ENCODE measurements at regions not wholly inside any gene's neighbourhood (a gene's known extent, or its start where the extent isn't known, plus 50 kb on each side); places are given as distances from the start of the nearest gene placed in this dataset.

DNA sequence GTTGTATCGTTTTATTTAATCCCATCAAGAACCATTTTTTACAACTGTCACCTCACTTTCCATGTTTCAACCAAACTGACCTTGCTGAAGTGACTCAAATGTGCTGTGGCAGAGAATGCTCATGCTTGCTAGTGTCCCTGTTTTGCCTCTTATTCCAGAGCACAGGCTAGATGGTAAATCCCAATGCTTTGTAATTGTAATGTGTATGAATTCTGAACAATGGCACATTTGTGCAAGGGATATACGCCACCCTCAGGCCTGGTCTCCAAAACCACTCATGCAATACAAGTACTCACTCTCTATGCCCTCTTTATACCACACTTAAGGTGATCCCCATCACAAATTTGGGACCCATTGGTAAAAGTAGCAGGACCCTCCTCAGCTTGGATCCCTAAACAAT is 313.6 kb downstream of the HHIPL2 start:
- Mint-ChIP-seq H3K27me3 (ENCODE audit: low read depth) (no peaks in the 10 kb centered on the region), H3K36me3 (ENCODE audit: insufficient read depth in 1 of 3, low read depth in 3 of 3) (no peaks in the 10 kb centered on the region; a peak in 1 of 7 replicates), H3K4me1 (no peaks in the 10 kb centered on the region)

More for the DNA sequence above, 313.6 kb downstream of the HHIPL2 start:
- Histone ChIP-seq H2BK12ac (ENCODE audit: insufficient read length, low read depth, low read length) (no peak overlapping the region), H3K27me3 (ENCODE audit: insufficient read depth, low read length) (no peaks in the 10 kb centered on the region), H3K9ac (ENCODE audit: extremely low read depth, insufficient read length, low read length) (no peak overlapping the region), H2BK120ac (ENCODE audit: low read depth, low read length, poor library complexity, severe bottlenecking) (no peak overlapping the region), H3K18ac (ENCODE audit: insufficient read length, low read depth, low read length) (no peak overlapping the region), H3K79me1 (ENCODE audit: insufficient read depth, low read depth, low read length, poor library complexity, severe bottlenecking) (no peaks in the 10 kb centered on the region), H3T11ph (ENCODE audit: low read length) (no peak overlapping the region), H3K23ac (ENCODE audit: insufficient read length, low read depth, low read length) (no peak overlapping the region), H4K5ac (ENCODE audit: insufficient read length, low read depth, low read length) (no peak overlapping the region), H3K56ac (ENCODE audit: insufficient read length, low read depth, low read length) (no peak overlapping the region), H3K14ac (ENCODE audit: insufficient read depth, low read length) (no peak overlapping the region), H3K27ac (ENCODE audit: insufficient read length, low read depth, low read length) (no peak overlapping the region), H4K8ac (replicated peaks; ENCODE audit: insufficient read length, low read depth, low read length) (no peak overlapping the region), H3K4me2 (ENCODE audit: insufficient read depth, insufficient read length, low read length) (no peak overlapping the region), H3K4ac (ENCODE audit: low read depth, low read length) (no peak overlapping the region), H4K91ac (ENCODE audit: insufficient read length, low read depth, low read length) (no peak overlapping the region), H4K20me1 (ENCODE audit: control insufficient read depth, insufficient read depth, insufficient read length) (no peaks in the 10 kb centered on the region), H2BK15ac (ENCODE audit: low read depth, low read length) (no peak overlapping the region), H2AK5ac (ENCODE audit: insufficient read length, low read length) (no peak overlapping the region), H3K79me2 (ENCODE audit: insufficient read depth, low read length) (no peaks in the 10 kb centered on the region), H3K4me1 (ENCODE audit: insufficient read depth, low read length) (no peaks in the 10 kb centered on the region), H3K23me2 (ENCODE audit: insufficient read length, low read depth, low read length, poor library complexity, severe bottlenecking) (no peaks in the 10 kb centered on the region), H2AFZ (ENCODE audit: low read length) (no peak overlapping the region), H3K9me3 (ENCODE audit: control insufficient read depth, low read depth, low read length) (no peaks in the 10 kb centered on the region), H2BK5ac (ENCODE audit: insufficient read length, low read length) (no peak overlapping the region), H2BK20ac (ENCODE audit: low read depth, low read length, poor library complexity, severe bottlenecking) (no peak overlapping the region)
- no peaks in the 10 kb centered on the region; a peak in 1 of 5 replicates for H3K9me3 Mint-ChIP-seq
- DNase-seq: no peak
- H3K27ac Mint-ChIP-seq: no peak overlapping the region
- H3K4me3 Mint-ChIP-seq: no peak overlapping the region
- TF ChIP-seq, protein P1, sequence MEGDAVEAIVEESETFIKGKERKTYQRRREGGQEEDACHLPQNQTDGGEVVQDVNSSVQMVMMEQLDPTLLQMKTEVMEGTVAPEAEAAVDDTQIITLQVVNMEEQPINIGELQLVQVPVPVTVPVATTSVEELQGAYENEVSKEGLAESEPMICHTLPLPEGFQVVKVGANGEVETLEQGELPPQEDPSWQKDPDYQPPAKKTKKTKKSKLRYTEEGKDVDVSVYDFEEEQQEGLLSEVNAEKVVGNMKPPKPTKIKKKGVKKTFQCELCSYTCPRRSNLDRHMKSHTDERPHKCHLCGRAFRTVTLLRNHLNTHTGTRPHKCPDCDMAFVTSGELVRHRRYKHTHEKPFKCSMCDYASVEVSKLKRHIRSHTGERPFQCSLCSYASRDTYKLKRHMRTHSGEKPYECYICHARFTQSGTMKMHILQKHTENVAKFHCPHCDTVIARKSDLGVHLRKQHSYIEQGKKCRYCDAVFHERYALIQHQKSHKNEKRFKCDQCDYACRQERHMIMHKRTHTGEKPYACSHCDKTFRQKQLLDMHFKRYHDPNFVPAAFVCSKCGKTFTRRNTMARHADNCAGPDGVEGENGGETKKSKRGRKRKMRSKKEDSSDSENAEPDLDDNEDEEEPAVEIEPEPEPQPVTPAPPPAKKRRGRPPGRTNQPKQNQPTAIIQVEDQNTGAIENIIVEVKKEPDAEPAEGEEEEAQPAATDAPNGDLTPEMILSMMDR (conservative IDR thresholded peaks at IDR 0.05): no peak
- WGBS (ENCODE audit: extremely low coverage, insufficient read length, low lambda C conversion rate): no CpG with 5 or more reads among the region's 2 CpGs
